NB4 (cell line): ENCODE measurements at regions not wholly inside any gene's neighbourhood (a gene's known extent, or its start where the extent isn't known, plus 50 kb on each side); places are given as distances from the start of the nearest gene placed in this dataset.

ENCODE experiments used
- MYC ChIP-seq: IDR thresholded peaks from 2 replicates; pipeline ENCODE4 v1.6.1; 2011; ENCODE audit warnings: low read depth, low read length
- TF ChIP-seq, protein P1 (sequence below): IDR thresholded peaks from one replicate; pipeline ENCODE4 v1.5.1; 2012; ENCODE audit warnings: low read depth, low read length
- TF ChIP-seq, protein P2 (sequence below): IDR thresholded peaks from 2 replicates; pipeline ENCODE4 v1.6.1; 2011; ENCODE audit warnings: low read depth, low read length

- TF ChIP-seq, protein P1, sequence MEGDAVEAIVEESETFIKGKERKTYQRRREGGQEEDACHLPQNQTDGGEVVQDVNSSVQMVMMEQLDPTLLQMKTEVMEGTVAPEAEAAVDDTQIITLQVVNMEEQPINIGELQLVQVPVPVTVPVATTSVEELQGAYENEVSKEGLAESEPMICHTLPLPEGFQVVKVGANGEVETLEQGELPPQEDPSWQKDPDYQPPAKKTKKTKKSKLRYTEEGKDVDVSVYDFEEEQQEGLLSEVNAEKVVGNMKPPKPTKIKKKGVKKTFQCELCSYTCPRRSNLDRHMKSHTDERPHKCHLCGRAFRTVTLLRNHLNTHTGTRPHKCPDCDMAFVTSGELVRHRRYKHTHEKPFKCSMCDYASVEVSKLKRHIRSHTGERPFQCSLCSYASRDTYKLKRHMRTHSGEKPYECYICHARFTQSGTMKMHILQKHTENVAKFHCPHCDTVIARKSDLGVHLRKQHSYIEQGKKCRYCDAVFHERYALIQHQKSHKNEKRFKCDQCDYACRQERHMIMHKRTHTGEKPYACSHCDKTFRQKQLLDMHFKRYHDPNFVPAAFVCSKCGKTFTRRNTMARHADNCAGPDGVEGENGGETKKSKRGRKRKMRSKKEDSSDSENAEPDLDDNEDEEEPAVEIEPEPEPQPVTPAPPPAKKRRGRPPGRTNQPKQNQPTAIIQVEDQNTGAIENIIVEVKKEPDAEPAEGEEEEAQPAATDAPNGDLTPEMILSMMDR: no peak
- no peak for TF ChIP-seq MYC
- TF ChIP-seq, protein P2, sequence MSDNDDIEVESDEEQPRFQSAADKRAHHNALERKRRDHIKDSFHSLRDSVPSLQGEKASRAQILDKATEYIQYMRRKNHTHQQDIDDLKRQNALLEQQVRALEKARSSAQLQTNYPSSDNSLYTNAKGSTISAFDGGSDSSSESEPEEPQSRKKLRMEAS: no peak
Measured at GRCh38 chr9:79135681-79136415, 435.9 kb upstream of the TLE4 start.
